Gastrocnemius medialis (tissue), 4 donors: ENCODE measurements at regions not wholly inside any gene's neighbourhood (a gene's known extent, or its start where the extent isn't known, plus 50 kb on each side); places are given as distances from the start of the nearest gene placed in this dataset.
"Not testable (repeated sequence)": the region's sequence is repeated elsewhere in the genome, so short reads cannot be mapped to it uniquely, and the experiment has no call there.

ENCODE experiments used
- ATAC-seq, 2 donors: fragments of 150-250 bp; one replicate each; pipeline ENCODE4 v1.9.1; 2016
- DNase-seq, 2 donors: peaks; one replicate each; pipeline ENCODE4 v3.0.0-alpha.2; 2019
- H3K27ac ChIP-seq, 4 donors: fragments of 200-600 bp; sonication (generic); 1 replicate in 1 of 4; 2 replicates in 3 of 4; pipeline ENCODE4 v1.5.1; 2016 to 2018; ENCODE audit warnings: mild to moderate bottlenecking in 2 of 4, moderate library complexity in 1 of 4
- H3K27me3 ChIP-seq, 3 donors: fragments of 200-600 bp; sonication (generic) in 2 of 3; 1 replicate in 1 of 3; 2 replicates in 2 of 3; pipeline versions ENCODE4 v1.5.1 to v1.6.0; 2016 to 2019; ENCODE audit warnings: mild to moderate bottlenecking in 1 of 3, moderate library complexity in 1 of 3
- H3K36me3 ChIP-seq, 2 donors: fragments of 200-600 bp; sonication (generic) in 1 of 2; one replicate each; pipeline ENCODE4 v1.5.1; 2017 to 2018
- H3K4me1 ChIP-seq, 2 donors: fragments of 200-600 bp; sonication (generic) in 1 of 2; one replicate each; pipeline ENCODE4 v1.5.1; 2016 to 2017; ENCODE audit warnings: mild to moderate bottlenecking in 2 of 2
- H3K4me3 ChIP-seq, 4 donors: fragments of 200-600 bp; sonication (generic) in 3 of 4; 1 replicate in 1 of 4; 2 replicates in 3 of 4; pipeline ENCODE4 v1.5.1; 2016 to 2019; ENCODE audit warnings: mild to moderate bottlenecking in 2 of 4
- H3K9me3 ChIP-seq, 3 donors: fragments of 200-600 bp; sonication (generic) in 2 of 3; 1 replicate in 1 of 3; 2 replicates in 2 of 3; pipeline ENCODE4 v1.5.1; 2016 to 2019
- in situ Hi-C, 4 donors: fragments of 200-750 bp; cut with MboI; loops; one replicate each; pipeline versions ENCODE4 v1.15.0 to v1.8.0; 2017; ENCODE audit warnings: low sequenced_read_pairs in 4 of 4
- intact Hi-C: fragments of 100-400 bp; cut with DNase I; formaldehyde crosslinking; loops from one replicate; pipeline ENCODE4 v1.15.1; 2023; ENCODE audit warnings: low total_unique reads

DNA sequence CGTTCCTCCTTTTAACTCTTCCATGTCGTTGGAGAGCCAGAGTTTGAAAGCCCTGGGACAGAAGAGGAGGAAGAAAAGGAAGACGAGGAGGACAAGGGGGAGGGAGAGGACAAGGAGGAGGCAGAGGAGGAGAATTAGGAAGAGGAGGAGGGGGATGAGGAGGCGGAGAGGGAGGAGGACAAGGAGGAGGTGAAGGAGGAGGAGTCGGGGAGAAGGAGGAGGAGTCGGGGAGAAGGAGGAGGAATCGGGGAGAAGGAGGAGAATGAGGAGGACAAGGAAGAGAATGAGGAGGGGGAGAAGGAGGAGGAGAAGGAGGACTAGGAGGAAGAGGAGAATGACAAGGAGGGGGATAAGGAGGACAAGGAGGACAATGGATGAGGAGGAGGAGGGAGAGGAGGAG lies 325.7 kb downstream of the CACNA1B start:
- ATAC-seq, H3K36me3 ChIP-seq, H3K4me3 ChIP-seq, DNase-seq, H3K27ac ChIP-seq, H3K9me3 ChIP-seq, H3K27me3 ChIP-seq, intact Hi-C loops, H3K4me1 ChIP-seq, in situ Hi-C loops: not testable (repeated sequence)

DNA sequence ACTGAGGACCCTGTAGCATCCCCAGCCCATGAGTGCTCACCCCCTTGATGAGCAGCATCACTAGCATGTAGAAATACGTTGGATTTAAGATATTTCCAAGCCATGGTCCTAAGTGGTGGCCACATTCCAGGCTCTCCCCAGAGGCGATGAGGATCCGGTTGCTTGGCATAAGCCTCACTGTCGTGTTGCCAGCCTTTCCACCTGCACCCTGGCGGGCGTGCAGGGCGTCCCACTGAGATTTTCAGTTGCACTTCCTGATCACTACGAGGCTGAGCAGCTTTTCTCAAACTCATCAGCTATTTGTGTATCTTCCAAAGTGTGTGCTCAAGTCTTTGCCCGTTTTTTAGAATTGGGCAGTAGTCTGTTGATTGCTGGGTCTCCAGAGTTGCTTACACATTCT lies 326.3 kb downstream of the CACNA1B start:
- in situ Hi-C loops, intact Hi-C loops, H3K27me3 ChIP-seq, H3K4me3 ChIP-seq, H3K9me3 ChIP-seq, H3K4me1 ChIP-seq, H3K27ac ChIP-seq, DNase-seq, ATAC-seq, H3K36me3 ChIP-seq: not testable (repeated sequence)

DNA sequence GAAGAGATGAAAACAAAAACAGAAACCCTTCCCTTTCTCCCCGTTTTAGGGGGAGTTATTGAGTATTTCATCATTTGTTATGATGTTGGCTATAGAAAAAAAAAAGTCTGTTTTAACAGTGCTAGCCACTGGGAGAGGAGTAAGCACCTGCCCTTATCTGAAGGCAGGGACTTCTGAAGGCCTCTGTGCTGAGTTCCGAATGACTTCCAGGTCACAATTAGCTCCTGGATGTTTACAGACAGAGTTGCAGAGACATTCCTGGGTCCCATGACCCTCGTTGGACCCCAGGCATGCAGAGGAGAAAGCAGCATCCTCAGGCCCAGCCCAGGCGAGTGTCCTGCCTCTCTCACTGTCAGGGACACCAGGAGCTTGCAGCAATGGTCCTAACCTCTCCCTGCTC lies 328.5 kb downstream of the CACNA1B start:
- ATAC-seq, H3K27ac ChIP-seq, H3K4me1 ChIP-seq, H3K4me3 ChIP-seq, H3K27me3 ChIP-seq, in situ Hi-C loops, H3K36me3 ChIP-seq, intact Hi-C loops, H3K9me3 ChIP-seq, DNase-seq: not testable (repeated sequence)

DNA sequence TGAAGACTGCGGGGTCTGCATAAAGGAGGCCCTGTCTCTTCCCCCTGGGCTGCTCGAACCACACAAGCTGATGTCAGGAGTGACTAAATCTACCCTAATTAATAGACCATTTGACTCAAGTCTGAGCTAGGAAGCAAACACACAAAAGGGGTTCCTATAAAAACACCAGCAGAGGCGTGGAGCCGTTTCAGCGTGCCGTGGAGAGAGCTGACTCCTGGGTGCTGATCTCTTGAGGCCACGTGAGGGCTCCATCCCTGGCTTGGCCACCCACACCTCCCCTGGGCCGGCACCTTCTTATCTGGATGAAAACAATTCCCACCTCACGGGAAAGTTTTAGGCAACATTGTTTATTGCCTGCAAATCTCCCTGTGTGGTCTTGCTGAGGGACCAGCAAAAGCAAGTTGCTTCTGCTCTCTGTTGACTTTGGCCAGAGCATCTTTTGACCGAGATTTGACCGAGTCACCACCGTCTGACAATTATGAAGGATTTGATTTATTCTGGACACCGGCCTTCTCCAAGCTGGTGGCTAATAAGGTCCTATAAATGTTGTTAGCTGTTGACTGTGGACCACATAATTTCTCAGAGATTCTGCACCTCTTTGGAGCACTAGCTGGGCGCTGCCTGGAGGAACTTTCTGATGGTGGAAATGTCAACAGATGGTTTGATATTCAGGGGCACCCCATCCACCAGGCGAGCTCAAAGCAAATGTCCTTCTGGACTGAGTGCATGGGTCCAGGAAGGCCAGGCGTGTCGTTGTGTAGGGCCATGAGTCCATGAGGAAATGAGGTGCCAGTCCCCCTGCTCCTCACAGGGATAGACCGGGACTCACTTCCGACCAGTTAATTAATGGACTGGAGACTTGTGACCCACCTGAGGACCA lies 330.0 kb downstream of the CACNA1B start:
- H3K4me3 ChIP-seq, intact Hi-C loops, DNase-seq, H3K9me3 ChIP-seq, H3K4me1 ChIP-seq, H3K27ac ChIP-seq, H3K36me3 ChIP-seq, H3K27me3 ChIP-seq, in situ Hi-C loops, ATAC-seq: not testable (repeated sequence)

DNA sequence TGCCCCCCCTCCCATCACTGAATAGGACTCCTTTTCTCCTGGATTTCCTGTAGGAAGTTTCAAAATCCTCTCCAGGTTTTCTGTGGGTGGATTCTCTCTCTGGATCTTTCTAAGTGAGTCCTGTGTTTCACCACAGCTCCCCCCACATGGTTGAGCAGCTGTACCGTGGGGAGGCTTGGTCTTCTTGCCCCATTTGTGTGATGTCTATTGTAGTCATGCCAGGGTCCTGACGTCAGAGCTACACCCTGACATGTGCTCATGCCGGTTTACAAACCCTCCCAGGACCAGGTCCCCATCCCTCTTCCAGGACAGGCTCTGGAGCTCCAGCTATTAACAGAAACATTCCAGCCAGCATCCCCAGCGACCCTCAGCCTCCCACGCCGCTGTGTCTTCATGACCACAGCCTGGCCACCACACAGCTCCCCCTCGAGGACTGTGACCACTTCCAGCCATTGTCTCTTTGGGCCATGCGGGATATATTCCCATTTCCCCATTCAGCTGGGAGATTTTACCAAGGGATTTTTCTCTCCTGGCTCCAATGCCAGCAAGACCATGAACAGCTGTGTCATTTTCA lies 331.6 kb downstream of the CACNA1B start:
- DNase-seq, H3K27ac ChIP-seq, H3K36me3 ChIP-seq, H3K9me3 ChIP-seq, H3K4me1 ChIP-seq, H3K4me3 ChIP-seq, H3K27me3 ChIP-seq, intact Hi-C loops, in situ Hi-C loops, ATAC-seq: not testable (repeated sequence)

DNA sequence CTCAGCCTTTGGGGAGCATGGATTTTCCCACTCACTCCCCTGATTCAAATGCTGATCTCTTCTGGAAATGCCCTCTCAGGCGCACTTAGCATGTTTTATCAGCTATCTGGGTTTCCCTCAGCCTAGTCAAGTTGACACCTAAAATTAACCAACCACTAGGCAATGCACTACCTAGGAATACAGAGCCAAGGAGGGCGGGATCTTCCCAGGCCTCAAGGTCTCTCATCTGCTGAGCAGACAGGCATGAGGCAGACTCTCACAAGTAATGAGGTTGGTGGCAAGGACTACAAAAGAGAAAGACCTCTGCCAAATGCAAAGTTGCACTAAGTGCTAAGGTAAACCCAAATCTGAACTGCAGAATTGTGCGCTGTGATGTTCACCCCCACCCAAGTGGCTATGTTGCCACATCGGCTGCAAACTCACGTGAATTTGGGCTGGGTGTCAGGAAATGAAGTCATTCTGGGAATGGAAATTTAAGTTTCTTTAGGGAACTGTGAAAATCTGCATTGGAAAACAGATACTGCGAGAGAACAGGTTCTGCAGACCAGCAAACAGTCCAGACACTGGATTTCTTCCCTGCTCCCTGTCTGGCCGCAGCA lies 332.9 kb downstream of the CACNA1B start:
- H3K4me3 ChIP-seq, H3K27me3 ChIP-seq, H3K27ac ChIP-seq, H3K4me1 ChIP-seq, H3K9me3 ChIP-seq, ATAC-seq, intact Hi-C loops, DNase-seq, in situ Hi-C loops, H3K36me3 ChIP-seq: not testable (repeated sequence)

DNA sequence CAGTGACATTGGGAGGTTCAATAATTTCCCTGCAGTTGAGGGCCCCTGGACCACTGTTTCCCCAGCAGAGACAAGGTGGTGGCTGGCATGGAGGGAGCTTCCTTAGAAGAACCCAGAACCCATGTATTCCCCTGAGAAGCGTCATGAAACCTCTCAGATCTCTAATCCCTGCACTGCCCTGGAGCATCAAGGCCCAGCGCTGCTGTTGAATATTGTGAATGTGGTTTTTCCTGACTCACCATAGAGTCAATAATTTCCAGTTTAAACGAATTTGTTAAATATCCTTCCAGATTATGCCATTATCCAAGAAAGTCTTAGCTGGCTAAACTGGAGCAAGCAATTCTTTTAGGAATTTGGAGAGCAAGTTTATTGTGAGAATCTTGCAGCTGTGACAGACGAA lies 333.5 kb downstream of the CACNA1B start:
- H3K27ac ChIP-seq, H3K36me3 ChIP-seq, H3K9me3 ChIP-seq, intact Hi-C loops, H3K4me1 ChIP-seq, H3K27me3 ChIP-seq, ATAC-seq, H3K4me3 ChIP-seq, DNase-seq, in situ Hi-C loops: not testable (repeated sequence)

DNA sequence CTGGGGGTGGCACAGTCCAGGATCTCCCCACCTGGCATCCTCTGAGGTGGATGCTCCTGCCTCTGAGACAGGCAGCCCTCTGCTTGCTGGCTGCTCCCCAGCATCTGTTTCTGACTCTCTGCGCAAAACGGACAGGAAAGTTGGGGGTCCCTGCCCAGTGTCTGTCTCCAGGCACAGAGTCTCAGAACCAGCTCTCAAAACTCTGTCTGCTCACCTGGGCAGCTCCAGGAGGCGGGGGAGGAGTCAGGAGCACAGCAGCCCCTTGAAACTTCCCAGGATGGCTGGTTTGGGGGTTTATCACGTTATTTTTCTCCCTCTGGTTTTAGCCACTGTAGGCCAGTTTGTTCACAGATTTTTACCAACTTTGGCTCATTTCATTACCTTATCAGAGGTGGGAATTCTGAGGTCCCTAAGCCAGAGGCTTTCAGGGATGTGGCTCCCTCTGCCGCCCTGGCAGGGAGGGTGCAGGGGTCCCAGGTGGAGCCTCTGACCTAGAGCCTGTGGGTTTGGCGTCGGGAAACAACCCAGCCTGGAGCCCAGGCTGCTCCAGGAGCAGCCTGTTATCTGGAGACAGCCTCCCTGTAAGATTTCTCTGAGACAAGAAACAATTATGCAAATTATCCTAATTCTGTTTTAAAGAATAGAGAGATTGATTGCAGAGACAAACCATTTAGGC lies 334.1 kb downstream of the CACNA1B start:
- intact Hi-C loops, H3K36me3 ChIP-seq, in situ Hi-C loops, DNase-seq, ATAC-seq, H3K4me3 ChIP-seq, H3K4me1 ChIP-seq, H3K27me3 ChIP-seq, H3K27ac ChIP-seq, H3K9me3 ChIP-seq: not testable (repeated sequence)

DNA sequence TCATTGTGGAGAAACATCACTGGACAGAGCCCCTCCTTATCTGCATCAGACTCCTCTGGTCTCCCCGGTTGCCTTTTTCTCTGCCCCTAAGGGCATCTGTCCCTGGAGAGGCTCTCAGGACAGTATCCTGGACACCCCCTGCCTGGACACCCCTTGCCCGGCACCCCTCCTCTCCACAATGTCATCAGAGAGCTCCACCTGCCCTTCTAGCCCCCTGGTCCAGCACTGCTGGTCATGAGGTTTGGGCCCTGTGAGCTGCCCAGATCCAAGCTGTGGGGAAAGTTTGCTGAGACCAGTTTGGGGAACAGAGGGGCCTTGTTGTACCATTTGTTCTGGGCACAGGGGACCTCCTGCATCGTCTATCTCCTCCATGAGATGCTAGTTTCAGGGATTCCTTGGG lies 335.2 kb downstream of the CACNA1B start:
- DNase-seq, intact Hi-C loops, H3K4me3 ChIP-seq, H3K4me1 ChIP-seq, ATAC-seq, in situ Hi-C loops, H3K27ac ChIP-seq, H3K9me3 ChIP-seq, H3K36me3 ChIP-seq, H3K27me3 ChIP-seq: not testable (repeated sequence)

DNA sequence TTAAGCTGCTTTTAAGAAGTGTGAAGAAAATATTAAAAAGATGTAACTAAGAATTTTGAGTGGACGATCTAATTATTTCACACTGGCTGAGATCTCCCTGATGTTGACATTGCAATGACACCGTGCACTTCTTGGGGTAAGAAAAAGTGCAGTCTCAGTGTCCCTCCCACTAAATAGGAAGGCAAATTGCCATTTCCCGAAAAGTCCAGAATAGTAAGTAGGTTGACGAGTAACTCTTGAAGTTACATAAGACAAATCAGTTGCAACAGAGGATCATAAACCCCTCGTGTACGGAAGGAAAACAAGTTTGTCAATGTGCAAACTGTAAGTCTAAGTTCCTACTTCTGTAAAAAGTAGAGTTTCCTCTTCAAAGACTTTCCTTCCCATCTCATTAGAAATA lies 336.2 kb downstream of the CACNA1B start:
- H3K36me3 ChIP-seq, intact Hi-C loops, H3K4me3 ChIP-seq, H3K27ac ChIP-seq, H3K4me1 ChIP-seq, H3K9me3 ChIP-seq, in situ Hi-C loops, H3K27me3 ChIP-seq: not testable (repeated sequence)
- ATAC-seq, result peak in 1 of 2 donors; percentile 42
- DNase-seq, result peak in 1 of 2 donors; percentile 2

DNA sequence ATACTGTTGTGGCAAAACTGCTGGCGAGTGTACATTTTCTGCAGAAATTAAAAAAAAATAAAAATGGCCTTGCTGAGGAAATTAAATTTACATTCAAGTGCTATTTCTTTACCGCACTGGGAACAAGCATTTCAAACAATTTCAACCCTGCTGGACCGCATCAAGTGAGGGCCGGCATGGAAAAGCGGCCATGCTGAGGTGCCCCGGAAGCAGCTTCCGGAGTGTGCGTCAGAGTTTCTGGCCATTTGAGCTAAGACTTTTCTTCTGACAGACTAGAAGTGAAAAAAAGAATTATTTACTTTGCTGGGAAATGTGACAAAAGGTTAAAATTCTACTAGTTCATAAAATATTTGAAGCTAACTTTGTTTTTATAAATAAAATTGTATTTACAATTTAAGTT lies 337.0 kb downstream of the CACNA1B start:
- DNase-seq, H3K27ac ChIP-seq, H3K27me3 ChIP-seq, H3K9me3 ChIP-seq, in situ Hi-C loops, H3K4me3 ChIP-seq, intact Hi-C loops, ATAC-seq, H3K4me1 ChIP-seq, H3K36me3 ChIP-seq: not testable (repeated sequence)
